HepG2 (cell line): ENCODE measurements at regions not wholly inside any gene's neighbourhood (a gene's known extent, or its start where the extent isn't known, plus 50 kb on each side); places are given as distances from the start of the nearest gene placed in this dataset.

Experiments used
- CBFB ChIP-seq: sonication (generic); formaldehyde crosslinking; IDR thresholded peaks from 2 replicates; pipeline ENCODE4 v1.4.0; 2020; ENCODE audit warnings: missing genetic modification reagents
- CC2D1A ChIP-seq: sonication (generic); formaldehyde crosslinking; IDR thresholded peaks from 2 replicates; pipeline ENCODE4 v1.8.1; 2023; ENCODE audit warnings: mild to moderate bottlenecking, missing genetic modification reagents
- DBP ChIP-seq: sonication (generic); formaldehyde crosslinking; IDR thresholded peaks from 2 replicates; pipeline ENCODE4 v1.4.0; 2020; ENCODE audit warnings: missing genetic modification reagents; ENCODE audit errors: not compliant biosample characterization
- FIP1L1 ChIP-seq: fragments of 200-400 bp; formaldehyde crosslinking; IDR thresholded peaks from 2 replicates; pipeline ENCODE4 v1.6.1; 2018; ENCODE audit warnings: low read depth, mild to moderate bottlenecking, low read length, moderate library complexity, borderline replicate concordance; ENCODE audit not compliant: insufficient read depth
- GPBP1L1 ChIP-seq: sonication (generic); formaldehyde crosslinking; IDR thresholded peaks from 2 replicates; pipeline ENCODE4 v1.5.0; 2020; ENCODE audit warnings: mild to moderate bottlenecking, missing genetic modification reagents
- KDM3A ChIP-seq: IDR thresholded peaks from 2 replicates; pipeline ENCODE4 v1.6.1; 2018; ENCODE audit warnings: low read depth, missing compliant biosample characterization
- MATR3 ChIP-seq: sonication (generic); formaldehyde crosslinking; IDR thresholded peaks from 2 replicates; pipeline ENCODE4 v1.4.0; 2020; ENCODE audit warnings: missing genetic modification reagents
- MZF1 ChIP-seq: sonication (generic); formaldehyde crosslinking; IDR thresholded peaks from 2 replicates; pipeline ENCODE4 v1.8.1; 2023; ENCODE audit warnings: mild to moderate bottlenecking, missing genetic modification reagents, borderline replicate concordance
- NFIB ChIP-seq: sonication (generic); formaldehyde crosslinking; IDR thresholded peaks from 2 replicates; pipeline ENCODE4 v1.9.0; 2021; ENCODE audit warnings: missing genetic modification reagents, mild to moderate bottlenecking, borderline replicate concordance
- NR2C2 ChIP-seq: sonication (generic); formaldehyde crosslinking; IDR thresholded peaks from 2 replicates; pipeline ENCODE4 v1.4.0; 2020; ENCODE audit warnings: missing genetic modification reagents, mild to moderate bottlenecking, moderate library complexity, borderline replicate concordance
- ONECUT2 ChIP-seq: sonication (generic); formaldehyde crosslinking; IDR thresholded peaks from 2 replicates; pipeline ENCODE4 v1.4.0; 2020; ENCODE audit warnings: missing genetic modification reagents
- PHF8 ChIP-seq: sonication (generic); formaldehyde crosslinking; IDR thresholded peaks from 2 replicates; pipeline ENCODE4 v1.5.0; 2020; ENCODE audit warnings: missing genetic modification reagents
- SKI ChIP-seq: fragments of 450-650 bp; IDR thresholded peaks from one replicate; pipeline ENCODE4 v1.6.1; 2018; ENCODE audit warnings: mild to moderate bottlenecking; ENCODE audit not compliant: partially characterized antibody
- TP53 ChIP-seq: sonication (generic); formaldehyde crosslinking; conservative IDR thresholded peaks from 2 replicates; pipeline ENCODE4 v1.4.0; 2020; ENCODE audit warnings: missing genetic modification reagents
- XRCC5 ChIP-seq: fragments of 200-400 bp; formaldehyde crosslinking; optimal IDR thresholded peaks from 2 replicates; pipeline ENCODE3; 2017; ENCODE audit warnings: mild to moderate bottlenecking, low read length
- ZFP1 ChIP-seq: IDR thresholded peaks from 2 replicates; pipeline ENCODE4 v1.6.1; 2016
- ZFY ChIP-seq: sonication (generic); formaldehyde crosslinking; IDR thresholded peaks from 2 replicates; pipeline ENCODE4 v1.4.0; 2020; ENCODE audit warnings: missing genetic modification reagents
- ZNF552 ChIP-seq: sonication (generic); formaldehyde crosslinking; IDR thresholded peaks from 2 replicates; pipeline ENCODE4 v1.9.0; 2022; ENCODE audit warnings: missing genetic modification reagents, mild to moderate bottlenecking, borderline replicate concordance
- ZNF691 ChIP-seq: sonication (generic); formaldehyde crosslinking; IDR thresholded peaks from 2 replicates; pipeline ENCODE4 v1.4.0; 2020; ENCODE audit warnings: missing genetic modification reagents, low read depth, mild to moderate bottlenecking, borderline replicate concordance
- ZNF724P ChIP-seq: sonication (generic); formaldehyde crosslinking; IDR thresholded peaks from 2 replicates; pipeline ENCODE4 v1.8.0; 2022; ENCODE audit warnings: missing genetic modification reagents, borderline replicate concordance
- ZNF800 ChIP-seq: sonication (generic); formaldehyde crosslinking; IDR thresholded peaks from 2 replicates; pipeline ENCODE4 v1.4.0; 2020; ENCODE audit warnings: missing genetic modification reagents

- TF ChIP-seq NFIB (peak; percentile 98), ZNF691 (peak; percentile 91; the same call in 1 of the 2 replicates), FIP1L1 (no peak), NR2C2 (CRISPR knock-in tag) (peak; percentile 55; the same call in 1 of the 2 replicates), GPBP1L1 (CRISPR knock-in tag) (no peak), DBP (CRISPR knock-in tag) (peak; percentile 84), MZF1 (peak; percentile 88; the same call in 1 of the 2 replicates), ZNF724P (CRISPR knock-in tag) (peak; percentile 97), PHF8 (CRISPR knock-in tag) (peak; percentile 71), MATR3 (CRISPR knock-in tag) (no peak), ZFY (CRISPR knock-in tag) (peak; percentile 87), CBFB (CRISPR knock-in tag) (peak; percentile 90), ZNF800 (no peak), ZFP1 (CRISPR knock-in tag) (no peak), ONECUT2 (CRISPR knock-in tag) (peak; percentile 63; the same call in 1 of the 2 replicates), KDM3A (CRISPR knock-in tag) (peak; percentile 82), TP53 (no peak), CC2D1A (no peak), XRCC5 (peak; percentile 97), SKI (no peak), ZNF552 (CRISPR knock-in tag) (peak; percentile 97; the same call in 1 of the 2 replicates)
Measured at GRCh38 chr6:13873288-13874190, 51.2 kb upstream of the RNF182 start (continued).
